H1 (cell line): ENCODE measurements at regions not wholly inside any gene's neighbourhood (a gene's known extent, or its start where the extent isn't known, plus 50 kb on each side); places are given as distances from the start of the nearest gene placed in this dataset.

Experiments
- CTCF ChIA-PET: fragments of 300-600 bp; sonication (Branson Sonifier 250); formaldehyde crosslinking; loops from one replicate; lab custom pipeline; 2021; ENCODE audit not compliant: partially characterized antibody; lab: Charles Lee
- POLR2A ChIA-PET: fragments of 300-600 bp; sonication (Branson Sonifier 250); formaldehyde crosslinking; loops from one replicate; lab custom pipeline; 2021; ENCODE audit warnings: inconsistent platforms; ENCODE audit not compliant: partially characterized antibody; lab: Charles Lee
- DNase-seq, 2 experiments: peaks; one replicate each; pipeline versions ENCODE4 v3.0.0 to v3.0.0-alpha.2; 2010 to 2022; ENCODE audit warnings: low spot score in 2 of 2, low read depth in 1 of 2, mixed read lengths in 1 of 2
- FAIRE-seq: peaks from 2 replicates; lab custom pipeline; 2011; peaks lifted over from hg19 to GRCh38; lab: Jason Lieb, UNC
- H2AFZ ChIP-seq: 2 replicates; pipeline ENCODE4 v1.8.1; 2012; ENCODE audit warnings: low read length, inconsistent platforms
- H2AK5ac ChIP-seq: 2 replicates; pipeline ENCODE4 v1.6.1; 2013; ENCODE audit warnings: low read depth, low read length
- H2BK120ac ChIP-seq: replicated peaks from 2 replicates; pipeline ENCODE3; 2013; ENCODE audit warnings: low read depth, low read length, inconsistent platforms
- H2BK12ac ChIP-seq: 2 replicates; pipeline ENCODE4 v1.6.1; 2013; ENCODE audit warnings: low read depth, low read length
- H2BK15ac ChIP-seq: 2 replicates; pipeline ENCODE4 v1.6.1; 2013; ENCODE audit warnings: low read length
- H2BK20ac ChIP-seq: 2 replicates; pipeline ENCODE4 v1.6.1; 2013; ENCODE audit warnings: low read length
- H2BK5ac ChIP-seq: 2 replicates; pipeline ENCODE4 v1.6.1; 2013; ENCODE audit warnings: low read depth, low read length
- H3K14ac ChIP-seq: 2 replicates; pipeline ENCODE4 v1.6.1; 2013; ENCODE audit warnings: inconsistent platforms; ENCODE audit not compliant: insufficient read length
- H3K18ac ChIP-seq: 2 replicates; pipeline ENCODE4 v1.6.1; 2013; ENCODE audit warnings: low read length; ENCODE audit errors: extremely low read depth
- H3K23ac ChIP-seq: 2 replicates; pipeline ENCODE4 v1.6.1; 2013; ENCODE audit warnings: inconsistent platforms; ENCODE audit not compliant: insufficient read length
- H3K23me2 ChIP-seq: 2 replicates; pipeline ENCODE4 v1.6.1; 2013; ENCODE audit warnings: low read depth, low read length
- H3K27ac ChIP-seq: 2 replicates; pipeline ENCODE4 v1.6.1; 2011; ENCODE audit warnings: low read depth, low read length, inconsistent platforms
- H3K27me3 ChIP-seq, 4 experiments: replicated peaks in 1 of 4; 1 replicate in 1 of 4; 2 replicates in 3 of 4; pipeline versions ENCODE4 v1.6.1 to v1.8.1; 2011 to 2013; ENCODE audit warnings: low read length in 3 of 4, mild to moderate bottlenecking in 3 of 4, inconsistent platforms in 2 of 4, mixed read lengths in 2 of 4, moderate library complexity in 1 of 4; ENCODE audit not compliant: control insufficient read depth in 3 of 4, insufficient read depth in 3 of 4; ENCODE audit errors: extremely low read depth in 1 of 4
- H3K36me3 ChIP-seq, 4 experiments: 2 replicates each; pipeline versions ENCODE4 v1.6.1 to v1.8.1; 2011 to 2013; ENCODE audit warnings: mild to moderate bottlenecking in 4 of 4, low read length in 3 of 4, moderate library complexity in 2 of 4, control low read depth in 1 of 4, inconsistent platforms in 1 of 4; ENCODE audit not compliant: insufficient read depth in 4 of 4, control insufficient read depth in 2 of 4
- H3K4ac ChIP-seq: replicated peaks from 2 replicates; pipeline ENCODE3; 2013; ENCODE audit warnings: low read length, low read depth, mixed read lengths, inconsistent platforms; ENCODE audit not compliant: insufficient read length
- H3K4me1 ChIP-seq, 4 experiments: replicated peaks in 1 of 4; 1 replicate in 1 of 4; 2 replicates in 3 of 4; pipeline versions ENCODE4 v1.6.1 to v1.8.1; 2011 to 2013; ENCODE audit warnings: low read length in 3 of 4, inconsistent platforms in 2 of 4, mixed read lengths in 1 of 4; ENCODE audit not compliant: insufficient read depth in 4 of 4, control insufficient read depth in 3 of 4
- H3K4me2 ChIP-seq, 2 experiments: 2 replicates each; pipeline versions ENCODE4 v1.6.1 to v1.8.1; 2011 to 2013; ENCODE audit warnings: low read depth in 2 of 2, low read length in 2 of 2, control low read depth in 1 of 2, inconsistent platforms in 1 of 2, mild to moderate bottlenecking in 1 of 2; ENCODE audit not compliant: insufficient read depth in 1 of 2
- H3K4me3 ChIP-seq, 4 experiments: fragments of 200-600, 300-600 bp in 1 of 4; sonication (generic), shearing (Covaris generic), sonication (Bioruptor Twin) in 1 of 4; 2 replicates each; pipeline versions ENCODE4 v1.5.1 to v1.8.1; 2011 to 2016; ENCODE audit warnings: low read length in 4 of 4, low read depth in 3 of 4, control low read depth in 2 of 4, inconsistent platforms in 2 of 4, mild to moderate bottlenecking in 2 of 4, mixed read lengths in 1 of 4, moderate library complexity in 1 of 4; ENCODE audit not compliant: insufficient read depth in 2 of 4; ENCODE audit errors: extremely low read depth in 1 of 4
- H3K56ac ChIP-seq: replicated peaks from 2 replicates; pipeline ENCODE3; 2013; ENCODE audit warnings: low read depth, mild to moderate bottlenecking, mixed read lengths, low read length, inconsistent platforms; ENCODE audit not compliant: insufficient read length
- H3K79me1 ChIP-seq: 2 replicates; pipeline ENCODE4 v1.6.1; 2013; ENCODE audit warnings: low read depth, low read length, control low read depth
- H3K79me2 ChIP-seq, 2 experiments: 2 replicates each; pipeline versions ENCODE4 v1.6.1 to v1.8.1; 2012 to 2013; ENCODE audit warnings: low read length in 2 of 2, mild to moderate bottlenecking in 2 of 2, inconsistent platforms in 1 of 2; ENCODE audit not compliant: insufficient read depth in 2 of 2, control insufficient read depth in 1 of 2
- H3K9ac ChIP-seq, 4 experiments: replicated peaks in 1 of 4; 1 replicate in 1 of 4; 2 replicates in 3 of 4; pipeline versions ENCODE4 v1.6.1 to v1.8.1; 2011 to 2013; ENCODE audit warnings: low read depth in 3 of 4, low read length in 3 of 4, control low read depth in 2 of 4, mild to moderate bottlenecking in 2 of 4, moderate library complexity in 2 of 4, inconsistent platforms in 1 of 4; ENCODE audit errors: extremely low read depth in 1 of 4
- H3K9me3 ChIP-seq, 2 experiments: 2 replicates each; pipeline versions ENCODE4 v1.6.1 to v1.8.1; 2012 to 2013; ENCODE audit warnings: mild to moderate bottlenecking in 2 of 2, moderate library complexity in 2 of 2, control low read depth in 1 of 2, inconsistent platforms in 1 of 2, low read depth in 1 of 2, low read length in 1 of 2, mixed read lengths in 1 of 2; ENCODE audit not compliant: insufficient read depth in 2 of 2
- H4K20me1 ChIP-seq, 2 experiments: replicated peaks in 1 of 2; 2 replicates each; pipeline versions ENCODE3 to v1.8.1; 2011 to 2013; ENCODE audit warnings: inconsistent platforms in 2 of 2, low read length in 2 of 2, mild to moderate bottlenecking in 1 of 2; ENCODE audit not compliant: insufficient read depth in 2 of 2, control insufficient read depth in 1 of 2
- H4K5ac ChIP-seq: 2 replicates; pipeline ENCODE4 v1.6.1; 2013; ENCODE audit warnings: low read length, low read depth, mixed read lengths, inconsistent platforms; ENCODE audit not compliant: insufficient read length
- H4K8ac ChIP-seq: 2 replicates; pipeline ENCODE4 v1.8.0; 2013; ENCODE audit warnings: mild to moderate bottlenecking, moderate library complexity, low read length, inconsistent platforms; ENCODE audit not compliant: insufficient read depth; ENCODE audit errors: extremely low read depth
- H4K91ac ChIP-seq: replicated peaks from 2 replicates; pipeline ENCODE3; 2013; ENCODE audit warnings: low read length, mixed read lengths, inconsistent platforms; ENCODE audit not compliant: insufficient read length
- CEBPB ChIP-seq: IDR thresholded peaks from 2 replicates; pipeline ENCODE4 v1.6.1; 2012; ENCODE audit warnings: low read depth, low read length
- JUND ChIP-seq: IDR thresholded peaks from 2 replicates; pipeline ENCODE4 v1.6.1; 2011; ENCODE audit warnings: mild to moderate bottlenecking, improper control_type of control experiment, low read length
- WGBS, 2 experiments: shearing (Covaris generic) in 1 of 2; methylation state at CpG; one replicate each; pipeline versions ENCODE4 v1.1.6 to v1.1.7; 2013 to 2015; ENCODE audit warnings: low lambda C conversion rate in 2 of 2, mixed read lengths in 2 of 2, inconsistent platforms in 1 of 2, low coverage in 1 of 2, missing lambda C conversion rate in 1 of 2; ENCODE audit not compliant: insufficient replicate concordance in 2 of 2, insufficient coverage in 1 of 2, insufficient read length in 1 of 2; ENCODE audit errors: extremely low coverage in 1 of 2, missing lambda C conversion rate in 1 of 2; 5-methylcytosine and 5-hydroxymethylcytosine counted together

GRCh38 chr2:226118471-226119429 lies 680.9 kb downstream of the IRS1 start:
- Histone ChIP-seq H3K23ac (no peak overlapping the region), H3K36me3 (no peaks in the 10 kb centered on the region), H3K4me2 (no peak overlapping the region), H3K4me1 (peaks cover 0 to 4% (median 0%) of the 10 kb centered on the region in 4 experiments; a peak in 2 of 7 replicates), H3K4ac (no peak overlapping the region), H4K8ac (no peak overlapping the region), H4K5ac (no peak overlapping the region), H3K9ac (no peak overlapping the region), H3K4me3 (no peak overlapping the region), H3K18ac (no peak overlapping the region), H3K23me2 (no peaks in the 10 kb centered on the region), H3K9me3 (no peaks in the 10 kb centered on the region), H4K20me1 (no peaks in the 10 kb centered on the region), H3K79me1 (no peaks in the 10 kb centered on the region), H2BK15ac (no peak overlapping the region), H3K27me3 (no peaks in the 10 kb centered on the region), H3K56ac (no peak overlapping the region), H3K14ac (no peak overlapping the region), H3K27ac (no peak overlapping the region), H2BK12ac (no peak overlapping the region), H3K79me2 (no peaks in the 10 kb centered on the region), H2BK5ac (no peak overlapping the region), H2BK20ac (no peak overlapping the region), H4K91ac (no peak overlapping the region), H2AK5ac (no peak overlapping the region), H2BK120ac (no peak overlapping the region), H2AFZ (peak overlapping the region; percentile 26; the same call in 1 of the 2 replicates)
- CTCF ChIA-PET, result interaction anchor here (1.0 to 2.2 kb wide), 2 partner anchors 9 to 14 kb away, joined by 3 to 8 read pairs; no protein-coding TSS in a partner anchor
- no peak for DNase-seq
- POLR2A ChIA-PET, result no interaction called here
- 86% methylated on average over 10 of the region's 10 CpGs; no CpG with 5 or more reads in 1 of the 2 experiments for WGBS, 2 experiments
- FAIRE-seq, result no peak
- TF ChIP-seq CEBPB (peak; percentile 72; the same call in 1 of the 2 replicates), JUND (no peak)
